ENCODE measurements at regions not wholly inside any gene's neighbourhood (a gene's known extent, or its start where the extent isn't known, plus 50 kb on each side); places are given as distances from the start of the nearest gene placed in this dataset.

DNA sequence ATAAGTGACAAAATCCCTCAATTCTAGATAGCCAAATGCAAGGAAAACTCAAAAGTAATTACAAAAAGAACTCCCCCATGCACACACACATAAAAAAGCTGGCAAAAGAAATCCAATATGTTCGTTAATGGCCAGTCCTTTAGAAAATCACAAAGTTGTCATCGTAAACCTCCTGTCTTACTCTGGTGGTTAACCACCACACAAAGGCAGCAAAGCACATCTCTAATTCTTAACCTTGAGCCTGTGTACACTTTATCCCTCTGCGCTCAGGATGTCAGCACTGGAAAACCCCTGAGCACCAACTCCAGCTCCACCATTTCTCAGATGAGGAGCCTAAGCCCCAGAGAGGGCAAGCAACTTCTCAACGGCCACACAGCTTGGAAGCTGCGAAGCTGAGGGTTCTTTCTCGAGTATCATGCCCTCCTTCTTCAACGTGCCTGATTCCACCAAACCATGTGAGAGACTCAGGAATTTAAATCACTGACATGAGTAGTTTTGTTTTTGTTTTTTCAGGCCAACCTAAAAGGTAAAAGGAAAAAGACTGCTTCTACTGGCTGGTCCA is 72.5 kb downstream of the C16orf95 start:
- Mint-ChIP-seq H3K27ac (peak overlapping the region; percentile 33), H3K9me3 (no peaks in the 10 kb centered on the region), H3K27me3 (peaks cover 13% of the 10 kb centered on the region), H3K36me3 (no peaks in the 10 kb centered on the region), H3K4me3 (no peak overlapping the region), H3K4me1 (peaks cover 8% of the 10 kb centered on the region)
- CTCF ChIA-PET = interaction anchor here (1.0 kb wide), 1 partner anchor 9 kb away, joined by 3 read pairs; no protein-coding TSS in a partner anchor
- DNase-seq = no peak

DNA sequence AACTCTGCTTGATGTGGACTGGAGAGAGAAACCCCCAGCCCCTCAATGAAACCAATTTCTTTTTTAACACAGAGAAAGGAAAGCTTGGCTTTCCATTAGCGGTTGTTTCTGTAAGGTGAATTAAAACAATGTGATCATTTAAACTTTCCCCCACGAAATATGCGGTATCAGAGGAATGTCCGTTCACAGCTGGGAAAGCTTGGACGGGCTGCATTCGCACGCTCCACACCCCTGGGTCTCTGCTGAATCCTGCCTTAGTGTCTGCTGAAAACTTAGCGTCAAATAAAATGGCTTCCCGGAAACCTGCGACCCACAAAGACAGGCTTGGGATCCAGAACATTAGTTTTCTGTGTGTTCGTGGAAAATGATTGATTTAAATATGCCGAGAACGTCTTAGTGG is 71.7 kb downstream of the C16orf95 start:
- Mint-ChIP-seq H3K9me3 (no peaks in the 10 kb centered on the region), H3K4me1 (peaks cover 8% of the 10 kb centered on the region), H3K36me3 (no peaks in the 10 kb centered on the region), H3K4me3 (no peak overlapping the region), H3K27ac (no peak overlapping the region), H3K27me3 (peaks cover 13% of the 10 kb centered on the region)
- CTCF ChIA-PET = no interaction called here
- DNase-seq = no peak

DNA sequence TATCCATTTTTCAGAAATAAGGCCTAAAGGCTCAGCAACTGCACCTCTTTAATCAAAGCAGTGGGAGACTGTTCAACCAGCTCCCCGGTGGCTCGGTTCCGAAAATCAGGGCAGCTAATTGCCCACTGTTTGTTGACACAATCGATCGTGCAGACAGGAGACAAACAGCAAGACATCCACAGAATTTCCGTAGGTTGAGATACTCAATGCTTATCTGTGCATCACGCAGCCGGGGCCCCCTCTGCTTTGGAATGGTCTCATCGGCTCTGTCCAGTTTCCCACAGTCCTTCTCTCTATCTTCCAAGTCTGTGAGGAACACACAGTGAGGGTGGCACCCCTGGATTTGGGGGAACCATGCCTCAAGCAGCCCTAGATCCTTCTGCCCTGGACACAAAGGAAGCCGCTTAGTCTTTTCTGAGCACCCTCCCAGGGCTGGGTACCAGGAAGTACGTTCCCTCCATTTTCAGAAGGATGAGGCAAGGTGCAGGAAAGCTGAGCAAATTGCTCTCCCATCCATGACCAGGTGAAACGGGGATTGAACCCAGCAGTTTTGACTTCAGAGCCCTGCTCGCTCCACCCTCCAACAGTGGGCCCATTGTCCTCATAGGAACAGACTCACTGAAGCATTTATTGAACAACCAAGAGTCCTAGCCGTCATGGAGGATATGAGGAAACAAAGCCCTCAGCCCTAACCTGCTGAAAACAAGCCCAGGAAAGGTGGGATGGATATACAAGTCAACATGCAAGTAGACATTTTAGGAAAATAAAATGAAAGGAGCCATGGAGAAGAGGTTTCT is 70.7 kb downstream of the C16orf95 start:
- Mint-ChIP-seq H3K36me3 (no peaks in the 10 kb centered on the region), H3K4me3 (no peak overlapping the region), H3K9me3 (no peaks in the 10 kb centered on the region), H3K4me1 (peaks cover 8% of the 10 kb centered on the region), H3K27me3 (peaks cover 11% of the 10 kb centered on the region), H3K27ac (no peak overlapping the region)
- CTCF ChIA-PET = no interaction called here
- DNase-seq = no peak

DNA sequence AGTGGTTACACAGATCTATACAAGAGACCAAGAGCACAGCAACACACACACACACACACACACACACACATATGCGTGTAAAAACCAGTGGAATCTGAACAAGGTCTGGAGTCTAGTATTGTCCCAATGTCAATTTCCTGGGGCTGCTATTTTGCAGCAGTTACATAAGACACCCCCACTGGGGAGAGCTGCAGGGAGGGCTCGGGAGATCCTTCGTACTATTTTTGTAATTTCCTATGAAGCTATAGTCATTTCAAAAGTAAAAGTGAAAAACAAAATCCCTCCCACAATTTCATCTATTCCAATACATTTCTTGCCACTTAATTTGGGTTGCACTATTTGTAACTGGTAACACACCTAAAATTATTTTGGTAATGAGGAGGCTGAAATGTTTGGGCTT is 68.5 kb downstream of the C16orf95 start:
- Mint-ChIP-seq H3K36me3 (no peaks in the 10 kb centered on the region), H3K4me3 (no peak overlapping the region), H3K27ac (no peak overlapping the region), H3K9me3 (no peaks in the 10 kb centered on the region), H3K4me1 (peaks cover 8% of the 10 kb centered on the region), H3K27me3 (peaks cover 10% of the 10 kb centered on the region)
- CTCF ChIA-PET = interaction anchor here (1.0 kb wide), 1 partner anchor 19 kb away, joined by 3 read pairs; no protein-coding TSS in a partner anchor
- no peak for DNase-seq

- no peak for DNase-seq
- Mint-ChIP-seq H3K4me1 (peaks cover 8% of the 10 kb centered on the region), H3K27ac (no peak overlapping the region), H3K27me3 (peaks cover 10% of the 10 kb centered on the region), H3K36me3 (no peaks in the 10 kb centered on the region), H3K4me3 (no peak overlapping the region), H3K9me3 (no peaks in the 10 kb centered on the region)
- CTCF ChIA-PET = no interaction called here
These were observed 67.8 kb downstream of the C16orf95 start for GRCh38 chr16:87249425-87249824.

- peaks cover 7% of the 10 kb centered on the region for H3K27me3 Mint-ChIP-seq
- DNase-seq = no peak
- H3K9me3 Mint-ChIP-seq = no peaks in the 10 kb centered on the region
- H3K27ac Mint-ChIP-seq = no peak overlapping the region
- peaks cover 8% of the 10 kb centered on the region for H3K4me1 Mint-ChIP-seq
- H3K36me3 Mint-ChIP-seq = no peaks in the 10 kb centered on the region
- CTCF ChIA-PET = no interaction called here
- H3K4me3 Mint-ChIP-seq = no peak overlapping the region
These were observed 66.7 kb downstream of the C16orf95 start for GRCh38 chr16:87250431-87250960.

DNA sequence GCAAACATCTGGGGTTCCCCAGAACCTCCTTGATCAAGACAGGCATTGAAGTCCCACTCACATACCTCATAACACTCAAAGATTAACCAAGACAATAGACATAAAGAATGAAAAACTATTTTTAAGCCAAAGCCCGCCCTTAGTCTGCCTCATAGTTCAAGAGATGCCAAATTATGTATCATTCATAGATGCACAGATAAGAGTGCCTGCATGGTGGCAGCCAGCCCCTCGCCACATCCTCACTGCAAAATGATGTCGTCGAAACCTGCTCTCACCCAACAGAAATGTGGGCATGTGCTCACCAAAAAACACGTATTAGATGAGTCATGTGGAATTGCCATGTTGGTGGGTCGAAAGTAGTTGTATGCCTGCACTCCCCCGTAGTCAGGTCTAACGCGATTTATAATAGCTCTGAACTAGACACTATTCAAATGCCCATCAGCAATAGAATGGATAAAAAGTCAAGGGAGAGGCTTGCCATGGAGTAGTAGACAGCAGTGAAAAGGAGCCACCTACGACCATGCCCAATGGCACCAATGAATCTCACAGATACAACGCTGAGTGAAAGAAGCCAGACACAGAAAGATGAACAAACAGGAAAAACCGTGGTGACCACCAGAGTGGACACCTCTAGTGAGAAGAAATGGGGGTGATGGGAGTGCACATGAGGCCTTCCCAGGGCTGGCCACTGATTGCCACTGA is 64.8 kb downstream of the C16orf95 start:
- no peak overlapping the region for H3K27ac Mint-ChIP-seq
- no peak for DNase-seq
- CTCF ChIA-PET = no interaction called here
- H3K4me1 Mint-ChIP-seq = peaks cover 8% of the 10 kb centered on the region
- no peaks in the 10 kb centered on the region for H3K9me3 Mint-ChIP-seq
- peaks cover 7% of the 10 kb centered on the region for H3K27me3 Mint-ChIP-seq
- H3K4me3 Mint-ChIP-seq = no peak overlapping the region
- H3K36me3 Mint-ChIP-seq = no peaks in the 10 kb centered on the region
